Activated T-helper 17 cell treated with anti-CD3 and anti-CD28 coated beads, Interleukin-2, amount 50 U/mL, for 72 hours (primary cell): ENCODE measurements at regions not wholly inside any gene's neighbourhood (a gene's known extent, or its start where the extent isn't known, plus 50 kb on each side); places are given as distances from the start of the nearest gene placed in this dataset.
A peak's percentile ranks its signal among the peaks of the same experiment; 100 is the strongest.

Source experiments
- ATAC-seq: fragments of 150-1000 bp; cut with Tn5 transposase; replicated peaks from 2 replicates; pipeline ENCODE4 v1.10.0; 2021; ENCODE audit warnings: mild to moderate bottlenecking, moderate library complexity
- H3K27ac Mint-ChIP-seq: one replicate; pipeline ENCODE4 v1.8.0; 2022; ENCODE audit warnings: mixed read lengths
- H3K27me3 Mint-ChIP-seq: one replicate; pipeline ENCODE4 v1.8.0; 2022; ENCODE audit warnings: mixed read lengths
- H3K36me3 Mint-ChIP-seq: one replicate; pipeline ENCODE4 v1.8.0; 2022; ENCODE audit warnings: low read depth, mild to moderate bottlenecking, mixed read lengths
- H3K4me1 Mint-ChIP-seq: one replicate; pipeline ENCODE4 v1.8.0; 2022; ENCODE audit warnings: mixed read lengths
- H3K4me3 Mint-ChIP-seq: one replicate; pipeline ENCODE4 v1.8.0; 2022; ENCODE audit warnings: mild to moderate bottlenecking, mixed read lengths
- H3K9me3 Mint-ChIP-seq: one replicate; pipeline ENCODE4 v1.8.0; 2022; ENCODE audit warnings: mixed read lengths

DNA sequence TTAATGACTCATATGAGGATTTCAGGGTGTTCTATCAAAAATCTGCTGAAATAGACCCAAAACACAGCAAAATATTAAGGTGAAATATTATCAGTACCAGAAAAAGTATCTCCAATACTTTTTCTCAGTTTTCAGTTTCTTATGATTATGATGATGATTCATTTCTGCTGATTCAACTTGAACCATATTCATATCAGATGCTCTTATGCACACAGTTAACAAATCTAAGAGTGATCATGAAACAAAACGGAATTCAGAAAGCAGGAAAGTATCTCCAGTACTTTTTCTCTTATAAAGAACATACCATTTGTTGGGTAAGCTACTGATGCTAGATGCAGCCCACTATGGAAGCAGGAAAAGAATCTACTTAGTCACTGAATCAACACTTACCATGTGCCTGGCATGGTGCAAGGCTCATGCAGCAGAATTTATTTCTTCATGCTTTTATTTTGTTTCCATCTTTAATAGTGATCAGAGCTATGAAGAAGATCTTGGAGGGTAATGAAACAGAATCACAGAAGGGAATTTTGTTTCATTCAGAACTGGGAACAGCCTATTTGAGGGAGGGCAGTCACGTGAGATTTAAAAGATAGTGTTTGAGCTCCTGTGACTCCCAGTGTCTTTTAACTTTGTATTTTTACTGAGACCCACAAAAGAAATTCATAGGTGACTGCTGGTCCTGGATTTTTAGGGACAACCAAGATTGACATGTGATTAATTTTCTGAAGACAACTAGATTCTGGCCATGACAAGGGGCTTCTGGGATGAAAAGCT lies 480.6 kb downstream of the SETD4 start:
- peak; percentile 81 for ATAC-seq
- Mint-ChIP-seq H3K9me3 (no peaks in the 10 kb centered on the region), H3K27ac (peak overlapping the region; percentile 71), H3K4me3 (peak overlapping the region; percentile 25), H3K36me3 (no peaks in the 10 kb centered on the region), H3K4me1 (peaks cover 17% of the 10 kb centered on the region), H3K27me3 (peaks cover 21% of the 10 kb centered on the region)

DNA sequence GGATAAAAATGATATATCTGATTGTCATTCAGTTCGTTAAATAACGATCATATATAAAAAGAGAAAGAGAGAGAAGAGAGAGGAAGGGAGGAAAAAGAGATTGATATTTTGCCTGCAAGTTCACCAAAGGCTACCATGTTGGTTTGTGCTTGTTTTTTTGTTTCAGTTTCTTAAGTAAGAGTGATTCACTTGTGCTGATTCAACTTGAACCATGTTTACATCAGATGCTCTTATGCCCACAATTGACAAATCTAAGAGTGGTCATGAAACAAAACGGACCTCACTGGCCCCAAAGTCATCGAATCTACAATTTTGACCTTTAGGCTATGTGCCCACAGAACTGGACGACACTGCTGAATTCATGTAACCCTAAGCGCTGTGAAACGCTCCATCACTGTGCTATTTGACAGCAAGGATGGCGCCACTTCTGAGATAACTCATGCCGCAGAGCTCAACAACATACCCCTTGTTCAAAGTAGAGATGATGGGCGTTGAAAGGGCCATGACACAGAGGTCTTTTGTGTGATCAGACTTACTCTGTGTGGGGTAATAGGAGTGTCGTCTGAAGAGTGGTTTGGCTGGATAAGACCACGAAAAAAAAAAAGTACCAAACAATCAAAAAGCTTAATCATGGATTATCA lies 481.4 kb downstream of the SETD4 start:
- H3K4me1 Mint-ChIP-seq, result peaks cover 17% of the 10 kb centered on the region
- no peaks in the 10 kb centered on the region for H3K36me3 Mint-ChIP-seq
- peak; percentile 77 for ATAC-seq
- peak overlapping the region; percentile 71 for H3K27ac Mint-ChIP-seq
- H3K4me3 Mint-ChIP-seq, result peak overlapping the region; percentile 25
- H3K9me3 Mint-ChIP-seq, result no peaks in the 10 kb centered on the region
- H3K27me3 Mint-ChIP-seq, result peaks cover 20% of the 10 kb centered on the region

DNA sequence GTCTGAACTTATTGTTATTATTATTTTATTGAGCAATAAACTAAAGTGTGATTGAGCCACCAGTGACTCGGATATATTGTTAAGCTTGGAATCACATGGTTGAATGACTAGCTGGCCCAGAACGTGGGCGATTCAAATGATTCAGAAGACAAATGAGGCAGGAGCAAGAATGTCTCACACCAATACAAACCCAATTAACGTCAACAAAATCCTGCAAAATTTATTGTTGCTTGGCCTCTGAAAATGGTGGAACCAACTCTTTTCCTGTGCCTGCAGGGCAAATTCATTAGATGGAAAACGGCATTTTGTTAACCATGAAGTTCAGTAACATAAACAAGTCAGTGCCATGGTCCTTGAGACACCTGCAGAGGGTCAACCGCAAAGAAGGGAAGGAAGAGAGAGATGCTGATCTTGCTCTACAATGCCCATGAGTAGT lies 482.0 kb downstream of the SETD4 start:
- peak overlapping the region; percentile 71 for H3K27ac Mint-ChIP-seq
- ATAC-seq, result no peak
- peaks cover 22% of the 10 kb centered on the region for H3K27me3 Mint-ChIP-seq
- no peaks in the 10 kb centered on the region for H3K36me3 Mint-ChIP-seq
- H3K4me1 Mint-ChIP-seq, result peaks cover 17% of the 10 kb centered on the region
- H3K4me3 Mint-ChIP-seq, result peak overlapping the region; percentile 25
- H3K9me3 Mint-ChIP-seq, result no peaks in the 10 kb centered on the region

DNA sequence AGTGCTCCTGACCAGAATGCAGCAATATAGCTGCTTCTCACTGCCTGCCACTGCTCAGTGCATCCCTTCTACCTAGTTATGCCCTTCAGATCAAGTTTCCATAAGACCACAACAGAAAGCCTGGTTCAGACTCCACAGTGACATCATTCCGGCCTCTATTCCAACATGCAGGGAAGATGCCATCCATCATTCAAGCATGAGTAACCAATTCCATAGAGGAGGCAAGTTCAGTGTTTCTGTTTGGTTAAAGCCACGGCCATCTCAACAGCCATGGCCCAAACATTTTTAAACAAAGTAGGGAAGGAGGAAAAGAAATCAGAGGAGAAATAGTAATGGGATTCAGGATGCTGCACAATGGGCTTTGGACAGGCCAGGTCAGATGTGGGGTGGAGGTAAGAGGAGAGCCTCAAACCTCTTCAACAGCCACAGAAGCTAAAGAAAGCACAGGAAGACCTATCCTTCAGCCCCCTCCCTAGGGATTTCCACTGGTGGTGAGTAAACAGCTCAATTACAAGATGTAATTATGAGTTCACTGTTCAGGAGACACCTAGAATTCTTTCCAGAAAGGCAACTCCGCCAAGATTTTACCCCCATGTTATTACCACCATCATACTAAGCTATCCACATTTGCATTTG lies 484.9 kb downstream of the SETD4 start:
- no peaks in the 10 kb centered on the region for H3K36me3 Mint-ChIP-seq
- no peak overlapping the region for H3K4me3 Mint-ChIP-seq
- H3K4me1 Mint-ChIP-seq, result peaks cover 17% of the 10 kb centered on the region
- H3K9me3 Mint-ChIP-seq, result no peaks in the 10 kb centered on the region
- no peak overlapping the region for H3K27ac Mint-ChIP-seq
- no peak for ATAC-seq
- H3K27me3 Mint-ChIP-seq, result peaks cover 17% of the 10 kb centered on the region

DNA sequence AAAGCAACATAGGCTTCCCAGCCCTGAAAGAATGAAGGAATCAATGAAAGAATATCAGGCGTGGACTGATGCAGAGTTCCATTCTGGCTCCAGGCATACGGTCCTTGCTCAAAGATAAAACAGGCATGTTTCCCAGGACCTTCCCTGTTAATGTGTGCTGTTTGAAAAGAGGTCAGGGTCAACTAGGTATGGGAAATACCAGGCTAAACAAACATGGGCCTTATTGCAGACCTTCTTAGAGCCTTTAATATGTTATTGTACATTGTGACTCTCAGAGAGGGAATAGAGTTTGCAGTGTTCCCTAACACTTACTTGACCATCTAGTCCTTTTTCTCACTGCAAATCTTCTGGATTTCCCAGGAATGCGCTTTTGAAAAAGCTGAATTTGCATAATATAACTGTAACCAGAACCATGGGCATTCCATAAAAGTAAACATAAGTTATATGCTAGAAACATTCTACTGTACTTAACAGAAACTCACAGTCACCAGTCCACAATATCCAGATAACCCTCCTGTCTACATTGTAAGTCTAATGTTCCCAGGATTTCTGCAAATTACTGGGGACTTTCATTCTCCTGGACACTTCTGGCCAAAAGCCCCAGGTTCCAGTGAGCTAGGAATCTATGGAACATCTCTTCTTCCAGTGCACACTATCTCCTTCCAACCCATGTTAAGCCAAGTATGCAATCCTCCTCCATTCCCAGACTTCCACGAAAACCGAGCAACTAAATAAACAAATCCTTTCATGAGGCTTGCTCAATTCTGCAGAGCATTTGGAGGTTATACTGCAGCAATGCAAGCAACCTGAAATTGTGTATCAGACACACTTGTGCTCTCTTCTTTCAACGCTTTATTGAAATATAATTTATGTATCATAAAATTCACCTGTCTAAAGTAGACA lies 486.6 kb downstream of the SETD4 start:
- peaks cover 3% of the 10 kb centered on the region for H3K4me1 Mint-ChIP-seq
- no peak for ATAC-seq
- no peaks in the 10 kb centered on the region for H3K36me3 Mint-ChIP-seq
- H3K27ac Mint-ChIP-seq, result no peak overlapping the region
- H3K9me3 Mint-ChIP-seq, result no peaks in the 10 kb centered on the region
- H3K4me3 Mint-ChIP-seq, result no peak overlapping the region
- peaks cover 17% of the 10 kb centered on the region for H3K27me3 Mint-ChIP-seq

DNA sequence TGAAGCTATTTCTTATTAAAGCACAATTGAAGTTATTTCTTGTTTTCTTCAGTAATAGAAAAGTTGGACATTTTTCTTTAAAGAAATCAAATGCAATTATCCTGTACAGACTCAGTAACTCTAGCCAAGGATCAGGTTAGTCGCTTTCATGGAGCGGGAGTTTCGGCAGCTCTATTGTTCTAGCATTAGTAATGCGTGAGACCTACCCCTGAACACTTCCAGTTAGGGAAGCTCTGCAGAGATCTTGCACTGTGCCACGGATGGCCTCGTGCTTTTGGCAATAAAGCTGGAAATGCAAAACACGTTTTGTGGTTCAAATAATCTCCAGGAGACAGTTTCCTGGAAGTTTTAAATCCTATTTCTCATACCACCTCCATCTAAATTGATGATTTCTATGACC lies 488.4 kb downstream of the SETD4 start:
- H3K4me3 Mint-ChIP-seq, result no peak overlapping the region
- no peak overlapping the region for H3K27ac Mint-ChIP-seq
- H3K4me1 Mint-ChIP-seq, result no peaks in the 10 kb centered on the region
- H3K36me3 Mint-ChIP-seq, result no peaks in the 10 kb centered on the region
- no peak for ATAC-seq
- H3K27me3 Mint-ChIP-seq, result peaks cover 26% of the 10 kb centered on the region
- no peaks in the 10 kb centered on the region for H3K9me3 Mint-ChIP-seq

DNA sequence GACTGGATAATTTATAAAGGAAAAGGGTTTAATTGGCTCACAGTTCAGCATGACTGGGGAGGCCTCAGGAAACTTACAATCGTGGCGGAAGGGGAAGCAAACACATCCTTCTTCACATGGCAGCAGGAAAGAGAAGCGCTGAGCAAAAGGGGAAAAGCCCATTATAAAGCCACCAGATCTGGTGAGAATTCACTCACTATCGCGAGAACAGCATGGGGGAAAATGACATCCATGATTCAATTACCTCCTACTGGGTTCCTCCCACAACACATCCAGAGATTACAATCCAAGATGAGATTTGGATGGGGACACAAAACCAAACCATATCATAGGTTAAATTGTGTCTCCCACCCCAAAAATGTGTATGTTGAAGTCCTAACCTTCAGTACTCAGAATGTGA lies 491.7 kb downstream of the SETD4 start:
- H3K36me3 Mint-ChIP-seq, result no peaks in the 10 kb centered on the region
- ATAC-seq, result no peak
- H3K4me3 Mint-ChIP-seq, result no peak overlapping the region
- H3K4me1 Mint-ChIP-seq, result no peaks in the 10 kb centered on the region
- no peaks in the 10 kb centered on the region for H3K9me3 Mint-ChIP-seq
- H3K27me3 Mint-ChIP-seq, result peaks cover 35% of the 10 kb centered on the region
- no peak overlapping the region for H3K27ac Mint-ChIP-seq

DNA sequence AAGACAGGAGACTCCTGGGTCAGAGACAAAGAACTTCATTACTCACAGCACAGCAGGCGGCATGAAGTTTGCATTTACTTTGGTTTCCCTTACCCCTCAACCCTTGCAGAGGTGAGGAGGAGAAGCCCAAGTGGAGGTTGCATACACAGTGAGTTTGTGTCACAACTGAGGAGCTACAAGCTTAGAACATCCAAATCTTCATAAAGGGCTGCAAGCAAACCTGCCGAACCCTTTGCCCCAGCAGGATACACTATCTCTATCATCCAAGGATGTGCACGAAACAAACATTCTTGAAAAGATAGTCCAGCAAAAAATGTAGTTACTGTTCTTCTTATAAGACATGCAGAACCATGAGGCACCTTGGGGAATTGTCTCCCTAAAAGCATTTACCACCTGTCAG lies 493.5 kb downstream of the SETD4 start:
- Mint-ChIP-seq H3K9me3 (no peaks in the 10 kb centered on the region), H3K27ac (no peak overlapping the region), H3K27me3 (peaks cover 41% of the 10 kb centered on the region), H3K36me3 (no peaks in the 10 kb centered on the region), H3K4me1 (no peaks in the 10 kb centered on the region), H3K4me3 (no peak overlapping the region)
- ATAC-seq, result no peak

DNA sequence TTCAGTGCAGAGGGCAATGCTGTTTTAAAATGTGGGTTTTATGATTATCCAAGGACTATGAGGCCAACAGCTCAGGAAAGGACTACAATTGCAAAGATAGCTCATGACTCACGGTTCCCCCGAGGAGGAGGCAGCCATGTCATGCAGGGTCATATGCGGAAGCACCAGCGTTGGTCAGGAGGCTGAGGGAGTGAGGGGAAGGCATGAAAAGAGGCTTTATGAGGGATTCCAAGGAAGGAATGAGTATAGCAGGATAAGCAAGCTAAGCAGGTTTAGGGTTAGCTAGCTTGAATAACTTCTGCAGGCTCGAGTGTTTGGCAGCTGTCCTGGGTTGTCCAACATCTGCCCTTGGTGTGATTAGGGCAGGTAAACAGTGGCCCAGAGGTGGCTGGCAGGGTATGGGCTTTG lies 495.1 kb downstream of the SETD4 start:
- Mint-ChIP-seq H3K36me3 (no peaks in the 10 kb centered on the region), H3K27ac (no peak overlapping the region), H3K27me3 (peaks cover 45% of the 10 kb centered on the region), H3K4me1 (no peaks in the 10 kb centered on the region), H3K9me3 (no peaks in the 10 kb centered on the region), H3K4me3 (no peak overlapping the region)
- no peak for ATAC-seq

DNA sequence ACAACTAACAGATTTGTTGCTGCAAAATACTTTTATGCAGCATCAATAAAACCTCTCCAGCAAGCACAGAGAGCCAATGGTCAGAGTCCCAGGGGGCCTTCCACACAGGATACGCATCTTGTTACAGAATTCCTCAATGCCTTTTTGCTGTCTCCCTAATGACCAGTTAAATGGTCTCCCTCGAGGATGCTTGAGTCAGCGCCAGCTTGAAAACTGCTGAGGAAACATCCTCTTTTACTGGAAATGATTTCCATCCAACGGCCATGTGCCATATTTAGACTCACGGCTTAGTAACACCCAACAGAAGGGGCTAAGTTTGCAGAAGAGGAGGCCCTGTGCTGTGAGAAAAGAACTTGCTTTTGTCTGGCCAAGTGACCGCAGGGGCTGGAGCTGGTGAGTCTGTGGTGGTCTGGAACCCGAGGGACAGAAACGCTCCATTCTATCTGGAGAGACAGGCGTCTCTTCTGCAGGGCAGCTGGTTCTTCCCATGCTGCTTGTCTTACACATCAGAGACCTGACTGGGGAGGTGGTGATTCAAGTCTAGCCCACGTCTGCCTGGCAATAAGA lies 496.4 kb downstream of the SETD4 start:
- Mint-ChIP-seq H3K36me3 (no peaks in the 10 kb centered on the region), H3K4me1 (no peaks in the 10 kb centered on the region), H3K27ac (no peak overlapping the region), H3K27me3 (peaks cover 45% of the 10 kb centered on the region), H3K9me3 (no peaks in the 10 kb centered on the region), H3K4me3 (no peak overlapping the region)
- no peak for ATAC-seq

DNA sequence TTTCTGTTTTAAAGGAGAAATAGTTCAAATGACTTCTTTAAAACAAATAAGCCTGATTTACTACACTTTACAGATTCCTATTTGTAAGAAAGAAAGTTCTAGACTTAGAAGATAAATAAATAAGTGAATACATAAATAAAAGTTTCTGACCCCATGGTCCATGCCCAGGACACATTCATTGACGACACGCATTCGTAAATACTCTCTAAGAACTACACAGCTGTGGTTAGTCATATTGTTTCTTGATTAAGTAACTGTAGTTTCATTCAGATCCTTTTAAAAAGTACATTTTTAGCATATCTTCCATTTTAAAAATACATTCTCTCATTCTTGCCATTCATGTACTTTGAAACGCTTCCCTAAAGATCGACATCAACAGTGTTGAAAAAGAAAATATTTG lies 497.4 kb downstream of the SETD4 start:
- no peak overlapping the region for H3K27ac Mint-ChIP-seq
- H3K27me3 Mint-ChIP-seq, result peaks cover 43% of the 10 kb centered on the region
- H3K4me3 Mint-ChIP-seq, result no peak overlapping the region
- H3K36me3 Mint-ChIP-seq, result no peaks in the 10 kb centered on the region
- no peak for ATAC-seq
- no peaks in the 10 kb centered on the region for H3K9me3 Mint-ChIP-seq
- no peaks in the 10 kb centered on the region for H3K4me1 Mint-ChIP-seq

DNA sequence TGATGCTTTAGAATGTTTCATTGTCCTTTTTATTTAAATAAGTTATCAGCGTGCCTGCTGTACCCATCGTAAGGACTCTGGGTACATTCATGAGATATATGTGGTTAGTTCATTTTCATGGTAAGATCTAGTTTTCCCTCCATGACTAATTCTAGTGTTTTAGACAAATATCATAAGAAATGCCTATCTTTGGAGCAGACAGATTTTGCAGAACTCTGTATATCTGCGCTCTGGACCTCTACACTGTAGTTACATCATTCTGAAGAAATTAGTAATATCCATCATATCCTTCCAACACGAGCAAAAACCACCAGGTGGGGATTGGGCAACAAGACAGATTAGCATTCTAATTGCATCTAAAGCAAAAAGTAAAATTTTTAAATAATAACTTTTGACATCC lies 499.2 kb downstream of the SETD4 start:
- Mint-ChIP-seq H3K4me1 (no peaks in the 10 kb centered on the region), H3K36me3 (no peaks in the 10 kb centered on the region), H3K27ac (no peak overlapping the region), H3K27me3 (peaks cover 39% of the 10 kb centered on the region), H3K9me3 (no peaks in the 10 kb centered on the region), H3K4me3 (no peak overlapping the region)
- no peak for ATAC-seq

DNA sequence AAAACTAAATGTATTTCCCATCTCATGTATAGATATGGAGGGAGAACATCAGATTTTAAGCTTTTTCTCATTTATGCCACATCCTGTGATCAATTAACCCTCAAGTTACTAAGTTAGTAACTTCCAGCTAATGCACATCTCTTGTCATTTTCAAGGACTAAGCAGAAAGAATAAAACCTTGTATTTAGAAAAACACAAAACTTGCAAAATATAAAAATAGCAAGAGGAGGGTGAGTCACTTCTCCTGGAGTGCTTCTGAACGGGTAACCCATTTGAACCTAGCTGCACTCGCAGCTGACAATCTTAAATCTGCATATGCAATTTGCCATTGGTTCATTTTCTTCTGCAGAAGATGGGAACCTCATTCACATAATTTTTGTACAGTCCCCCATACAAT lies 500.5 kb downstream of the SETD4 start:
- Mint-ChIP-seq H3K4me3 (no peak overlapping the region), H3K9me3 (no peaks in the 10 kb centered on the region), H3K27ac (no peak overlapping the region), H3K27me3 (peaks cover 28% of the 10 kb centered on the region), H3K36me3 (no peaks in the 10 kb centered on the region), H3K4me1 (no peaks in the 10 kb centered on the region)
- ATAC-seq, result no peak
